Panc1 (cell line): ENCODE measurements at regions not wholly inside any gene's neighbourhood (a gene's known extent, or its start where the extent isn't known, plus 50 kb on each side); places are given as distances from the start of the nearest gene placed in this dataset.

Source experiments
- POLR2AphosphoS5 ChIP-seq: IDR thresholded peaks from 2 replicates; pipeline ENCODE4 v1.6.1; 2012; ENCODE audit warnings: mild to moderate bottlenecking, low read depth, low read length, moderate library complexity
- TF ChIP-seq, protein P1 (sequence below): fragments of 450-650 bp; IDR thresholded peaks from 2 replicates; pipeline ENCODE4 v1.5.1; 2017; ENCODE audit warnings: mild to moderate bottlenecking
- TF ChIP-seq, protein P2 (sequence below), 2 experiments: IDR thresholded peaks; 2 replicates each; pipeline ENCODE4 v1.6.1; 2011 to 2012; ENCODE audit warnings: low read depth in 2 of 2, control low read depth in 1 of 2, low read length in 1 of 2, mild to moderate bottlenecking in 1 of 2, moderate library complexity in 1 of 2; ENCODE audit not compliant: insufficient read depth in 1 of 2

DNA sequence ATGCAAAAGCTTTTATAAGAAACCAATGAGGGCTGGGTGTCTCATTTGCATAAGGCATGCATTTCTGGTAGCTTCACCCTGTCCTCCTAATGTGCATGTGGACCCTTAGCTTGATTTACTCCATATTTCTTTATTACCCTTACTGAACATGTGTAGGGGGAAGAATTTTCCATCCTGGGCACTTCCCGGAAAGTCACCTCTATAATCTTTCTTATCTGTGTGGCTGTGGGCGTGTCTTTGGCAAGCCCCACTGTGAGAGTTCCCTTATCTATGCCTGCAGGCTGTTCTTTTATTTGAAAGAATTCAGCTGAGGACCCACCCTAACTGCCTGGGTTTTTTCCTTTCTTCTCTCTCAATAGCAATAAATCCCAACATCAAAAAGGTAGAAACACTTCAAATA is 627.8 kb downstream of the DOK5 start:
- TF ChIP-seq, protein P1, sequence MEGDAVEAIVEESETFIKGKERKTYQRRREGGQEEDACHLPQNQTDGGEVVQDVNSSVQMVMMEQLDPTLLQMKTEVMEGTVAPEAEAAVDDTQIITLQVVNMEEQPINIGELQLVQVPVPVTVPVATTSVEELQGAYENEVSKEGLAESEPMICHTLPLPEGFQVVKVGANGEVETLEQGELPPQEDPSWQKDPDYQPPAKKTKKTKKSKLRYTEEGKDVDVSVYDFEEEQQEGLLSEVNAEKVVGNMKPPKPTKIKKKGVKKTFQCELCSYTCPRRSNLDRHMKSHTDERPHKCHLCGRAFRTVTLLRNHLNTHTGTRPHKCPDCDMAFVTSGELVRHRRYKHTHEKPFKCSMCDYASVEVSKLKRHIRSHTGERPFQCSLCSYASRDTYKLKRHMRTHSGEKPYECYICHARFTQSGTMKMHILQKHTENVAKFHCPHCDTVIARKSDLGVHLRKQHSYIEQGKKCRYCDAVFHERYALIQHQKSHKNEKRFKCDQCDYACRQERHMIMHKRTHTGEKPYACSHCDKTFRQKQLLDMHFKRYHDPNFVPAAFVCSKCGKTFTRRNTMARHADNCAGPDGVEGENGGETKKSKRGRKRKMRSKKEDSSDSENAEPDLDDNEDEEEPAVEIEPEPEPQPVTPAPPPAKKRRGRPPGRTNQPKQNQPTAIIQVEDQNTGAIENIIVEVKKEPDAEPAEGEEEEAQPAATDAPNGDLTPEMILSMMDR: no peak
- TF ChIP-seq, protein P2, sequence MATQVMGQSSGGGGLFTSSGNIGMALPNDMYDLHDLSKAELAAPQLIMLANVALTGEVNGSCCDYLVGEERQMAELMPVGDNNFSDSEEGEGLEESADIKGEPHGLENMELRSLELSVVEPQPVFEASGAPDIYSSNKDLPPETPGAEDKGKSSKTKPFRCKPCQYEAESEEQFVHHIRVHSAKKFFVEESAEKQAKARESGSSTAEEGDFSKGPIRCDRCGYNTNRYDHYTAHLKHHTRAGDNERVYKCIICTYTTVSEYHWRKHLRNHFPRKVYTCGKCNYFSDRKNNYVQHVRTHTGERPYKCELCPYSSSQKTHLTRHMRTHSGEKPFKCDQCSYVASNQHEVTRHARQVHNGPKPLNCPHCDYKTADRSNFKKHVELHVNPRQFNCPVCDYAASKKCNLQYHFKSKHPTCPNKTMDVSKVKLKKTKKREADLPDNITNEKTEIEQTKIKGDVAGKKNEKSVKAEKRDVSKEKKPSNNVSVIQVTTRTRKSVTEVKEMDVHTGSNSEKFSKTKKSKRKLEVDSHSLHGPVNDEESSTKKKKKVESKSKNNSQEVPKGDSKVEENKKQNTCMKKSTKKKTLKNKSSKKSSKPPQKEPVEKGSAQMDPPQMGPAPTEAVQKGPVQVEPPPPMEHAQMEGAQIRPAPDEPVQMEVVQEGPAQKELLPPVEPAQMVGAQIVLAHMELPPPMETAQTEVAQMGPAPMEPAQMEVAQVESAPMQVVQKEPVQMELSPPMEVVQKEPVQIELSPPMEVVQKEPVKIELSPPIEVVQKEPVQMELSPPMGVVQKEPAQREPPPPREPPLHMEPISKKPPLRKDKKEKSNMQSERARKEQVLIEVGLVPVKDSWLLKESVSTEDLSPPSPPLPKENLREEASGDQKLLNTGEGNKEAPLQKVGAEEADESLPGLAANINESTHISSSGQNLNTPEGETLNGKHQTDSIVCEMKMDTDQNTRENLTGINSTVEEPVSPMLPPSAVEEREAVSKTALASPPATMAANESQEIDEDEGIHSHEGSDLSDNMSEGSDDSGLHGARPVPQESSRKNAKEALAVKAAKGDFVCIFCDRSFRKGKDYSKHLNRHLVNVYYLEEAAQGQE (IDR thresholded peaks at IDR 0.05; ENCODE audit: insufficient read depth in 1 of 2, low read depth in 2 of 2, low read length in 1 of 2): no peak
- TF ChIP-seq POLR2AphosphoS5: no peak
